Osteocyte (in vitro differentiated cells): ENCODE measurements at regions not wholly inside any gene's neighbourhood (a gene's known extent, or its start where the extent isn't known, plus 50 kb on each side); places are given as distances from the start of the nearest gene placed in this dataset.

Experiments used
- DNase-seq: peaks from one replicate; pipeline ENCODE4 v3.0.0; 2021; ENCODE audit warnings: mixed read lengths; ENCODE audit not compliant: unreplicated experiment; ENCODE audit errors: extremely low spot score
- H3K27ac Mint-ChIP-seq: one replicate; pipeline ENCODE4 v1.8.0; 2021; ENCODE audit warnings: mild to moderate bottlenecking, mixed read lengths; ENCODE audit not compliant: unreplicated experiment
- H3K27me3 Mint-ChIP-seq: one replicate; pipeline ENCODE4 v1.8.0; 2021; ENCODE audit warnings: mixed read lengths; ENCODE audit not compliant: unreplicated experiment
- H3K36me3 Mint-ChIP-seq: one replicate; pipeline ENCODE4 v1.8.0; 2021; ENCODE audit warnings: mixed read lengths; ENCODE audit not compliant: unreplicated experiment
- H3K4me1 Mint-ChIP-seq: one replicate; pipeline ENCODE4 v1.8.0; 2021; ENCODE audit warnings: mixed read lengths; ENCODE audit not compliant: unreplicated experiment
- H3K4me3 Mint-ChIP-seq: one replicate; pipeline ENCODE4 v1.8.0; 2021; ENCODE audit warnings: mild to moderate bottlenecking, moderate library complexity, mixed read lengths; ENCODE audit not compliant: unreplicated experiment
- H3K9me3 Mint-ChIP-seq: one replicate; pipeline ENCODE4 v1.8.0; 2021; ENCODE audit warnings: mixed read lengths; ENCODE audit not compliant: unreplicated experiment
- CTCF ChIP-seq: fragments of 200-600 bp; sonication (generic); IDR thresholded peaks from 2 replicates; pipeline ENCODE4 v1.5.0; 2021; ENCODE audit warnings: antibody characterized with exemption, mild to moderate bottlenecking, moderate library complexity

- Mint-ChIP-seq H3K9me3 (no peaks in the 10 kb centered on the region), H3K36me3 (no peaks in the 10 kb centered on the region), H3K27me3 (peaks cover 2% of the 10 kb centered on the region), H3K4me3 (no peak overlapping the region), H3K4me1 (no peaks in the 10 kb centered on the region), H3K27ac (no peak overlapping the region)
- TF ChIP-seq CTCF = no peak
- DNase-seq = no peak
Observed at GRCh38 chr2:176699644-176700043, 430.4 kb downstream of the MTX2 start.

GRCh38 chr2:176702131-176702530 is 432.9 kb downstream of the MTX2 start:
- Mint-ChIP-seq H3K4me3 (no peak overlapping the region), H3K9me3 (no peaks in the 10 kb centered on the region), H3K27ac (no peak overlapping the region), H3K4me1 (no peaks in the 10 kb centered on the region), H3K36me3 (no peaks in the 10 kb centered on the region), H3K27me3 (no peaks in the 10 kb centered on the region)
- TF ChIP-seq CTCF = no peak
- no peak for DNase-seq

GRCh38 chr2:176704282-176704858 is 435.1 kb downstream of the MTX2 start:
- no peak for DNase-seq
- H3K4me1 Mint-ChIP-seq = no peaks in the 10 kb centered on the region
- no peaks in the 10 kb centered on the region for H3K27me3 Mint-ChIP-seq
- H3K9me3 Mint-ChIP-seq = no peaks in the 10 kb centered on the region
- no peak overlapping the region for H3K27ac Mint-ChIP-seq
- no peaks in the 10 kb centered on the region for H3K36me3 Mint-ChIP-seq
- no peak overlapping the region for H3K4me3 Mint-ChIP-seq
- no peak for TF ChIP-seq CTCF

- DNase-seq = no peak
- no peaks in the 10 kb centered on the region for H3K4me1 Mint-ChIP-seq
Observed at GRCh38 chr2:176709149-176709951, 440.1 kb downstream of the MTX2 start.

More at GRCh38 chr2:176709149-176709951, 440.1 kb downstream of the MTX2 start:
- TF ChIP-seq CTCF = no peak
- Mint-ChIP-seq H3K9me3 (no peaks in the 10 kb centered on the region), H3K27ac (no peak overlapping the region), H3K27me3 (no peaks in the 10 kb centered on the region), H3K4me3 (no peak overlapping the region), H3K36me3 (no peaks in the 10 kb centered on the region)
